A549 (cell line): ENCODE measurements at regions not wholly inside any gene's neighbourhood (a gene's known extent, or its start where the extent isn't known, plus 50 kb on each side); places are given as distances from the start of the nearest gene placed in this dataset.

ENCODE experiments used
- ATAC-seq, 2 experiments: fragments of 200-7000 bp in 1 of 2; fragments of >200 bp in 1 of 2; cut with Nextera tagmentation in 1 of 2; cut with Tn5 transposase in 1 of 2; 3 replicates each; pipeline versions ENCODE4 v1.8.0 to v1.9.1; 2018 to 2020; ENCODE audit warnings: mild to moderate bottlenecking in 1 of 2, moderate library complexity in 1 of 2
- CTCF ChIA-PET: fragments of 300-600 bp; sonication (Branson Sonifier 250); formaldehyde crosslinking; extraction: SDS; loops from one replicate; lab custom pipeline; 2021; ENCODE audit warnings: antibody characterized with exemption, inconsistent platforms; lab: Yijun Ruan, JAX
- POLR2A ChIA-PET: fragments of 350-600 bp; formaldehyde crosslinking; extraction: SDS; loops from one replicate; lab custom pipeline; 2021; ENCODE audit warnings: antibody characterized with exemption, inconsistent platforms; lab: Yijun Ruan, JAX
- DNase-seq, 2 experiments: peaks; one replicate each; pipeline versions ENCODE4 v3.0.0 to v3.0.0-alpha.2; 2011 to 2016; ENCODE audit warnings: low read depth in 1 of 2, low spot score in 1 of 2
- FAIRE-seq: peaks from 2 replicates; lab custom pipeline; 2011; peaks lifted over from hg19 to GRCh38; lab: Jason Lieb, UNC
- H3K27ac ChIP-seq, 2 experiments: fragments of >200 bp; sonication (Bioruptor Twin); formaldehyde crosslinking; 3 replicates each; pipeline ENCODE4 v1.5.1; 2016 to 2017
- H3K4me1 ChIP-seq: fragments of >200 bp; sonication (Bioruptor Twin); formaldehyde crosslinking; 3 replicates; pipeline ENCODE4 v1.6.1; 2016
- H3K4me2 ChIP-seq: fragments of >200 bp; sonication (Bioruptor Twin); formaldehyde crosslinking; 3 replicates; pipeline ENCODE4 v1.6.1; 2016
- H3K4me3 ChIP-seq: fragments of >200 bp; sonication (Bioruptor Twin); formaldehyde crosslinking; 3 replicates; pipeline ENCODE4 v1.5.1; 2016
- H3K9me3 ChIP-seq: fragments of >200 bp; sonication (Bioruptor Twin); formaldehyde crosslinking; 3 replicates; pipeline ENCODE4 v1.6.1; 2016
- CBX2 ChIP-seq: fragments of 200-600 bp; sonication (generic); IDR thresholded peaks from 2 replicates; pipeline ENCODE4 v1.6.1; 2016; ENCODE audit warnings: low read depth, mild to moderate bottlenecking, borderline replicate concordance
- CEBPB ChIP-seq, 2 experiments: fragments of >200 bp in 1 of 2; sonication (Bioruptor Twin) in 1 of 2; formaldehyde crosslinking in 1 of 2; IDR thresholded peaks; 2 replicates each; pipeline ENCODE4 v1.6.1; 2012 to 2016
- CHD2 ChIP-seq: fragments of 150-350 bp; IDR thresholded peaks from 2 replicates; pipeline ENCODE4 v1.6.1; 2014; ENCODE audit warnings: low read length; ENCODE audit not compliant: partially characterized antibody
- CHD4 ChIP-seq: fragments of 200-600 bp; sonication (generic); IDR thresholded peaks from 2 replicates; pipeline ENCODE4 v1.6.1; 2016; ENCODE audit warnings: antibody characterized with exemption, mild to moderate bottlenecking, borderline replicate concordance
- EHF ChIP-seq: fragments of 250-450 bp; sonication (Bioruptor Pico); IDR thresholded peaks from 2 replicates; pipeline ENCODE4 v1.5.0; 2020; ENCODE audit warnings: mild to moderate bottlenecking
- ESRRA ChIP-seq: fragments of 150-350 bp; IDR thresholded peaks from 2 replicates; pipeline ENCODE4 v1.6.1; 2014; ENCODE audit warnings: mild to moderate bottlenecking, low read length, borderline replicate concordance
- FOSL2 ChIP-seq, 2 experiments: fragments of 450-650 bp in 1 of 2; fragments of >200 bp in 1 of 2; sonication (Bioruptor Twin) in 1 of 2; formaldehyde crosslinking; IDR thresholded peaks; 2 replicates each; pipeline versions ENCODE4 v1.5.0 to v1.6.1; 2016 to 2020; ENCODE audit warnings: mild to moderate bottlenecking in 1 of 2, moderate library complexity in 1 of 2
- HDAC2 ChIP-seq: fragments of 200-600 bp; sonication (generic); IDR thresholded peaks from 2 replicates; pipeline ENCODE4 v1.6.1; 2016
- HEYL ChIP-seq: fragments of 250-450 bp; sonication (Bioruptor Pico); IDR thresholded peaks from 2 replicates; pipeline ENCODE4 v1.8.0; 2021; ENCODE audit warnings: mild to moderate bottlenecking, moderate library complexity
- JUN ChIP-seq, 2 experiments: fragments of >200 bp; sonication (Bioruptor Twin); formaldehyde crosslinking; IDR thresholded peaks; 2 replicates in 1 of 2; 3 replicates in 1 of 2; pipeline ENCODE4 v1.6.1; 2016 to 2017
- JUNB ChIP-seq: fragments of >200 bp; sonication (Bioruptor Twin); formaldehyde crosslinking; IDR thresholded peaks from 2 replicates; pipeline ENCODE4 v1.6.1; 2016
- KDM1A ChIP-seq: fragments of 200-600 bp; sonication (generic); IDR thresholded peaks from 2 replicates; pipeline ENCODE4 v1.6.1; 2016; ENCODE audit warnings: low read depth, mild to moderate bottlenecking
- NFE2L2 ChIP-seq: fragments of 150-350 bp; conservative IDR thresholded peaks from 2 replicates; pipeline ENCODE4 v1.6.1; 2014; ENCODE audit warnings: low read length
- NR3C1 ChIP-seq: fragments of >200 bp; sonication (Bioruptor Twin); formaldehyde crosslinking; IDR thresholded peaks from 3 replicates; pipeline ENCODE4 v1.6.1; 2017
- RAD21 ChIP-seq, 2 experiments: fragments of >200 bp in 1 of 2; sonication (Bioruptor Twin) in 1 of 2; formaldehyde crosslinking in 1 of 2; IDR thresholded peaks in 1 of 2; conservative IDR thresholded peaks in 1 of 2; 2 replicates in 1 of 2; 3 replicates in 1 of 2; pipeline ENCODE4 v1.6.1; 2012 to 2018; ENCODE audit warnings: inconsistent platforms in 1 of 2
- RARB ChIP-seq: fragments of 250-450 bp; sonication (Bioruptor Pico); IDR thresholded peaks from 2 replicates; pipeline ENCODE4 v1.8.0; 2021; ENCODE audit warnings: mild to moderate bottlenecking, moderate library complexity
- RNF2 ChIP-seq: fragments of 200-600 bp; sonication (generic); IDR thresholded peaks from 2 replicates; pipeline ENCODE4 v1.6.1; 2016; ENCODE audit warnings: low read depth, mild to moderate bottlenecking, antibody characterized with exemption, moderate library complexity, borderline replicate concordance
- TFCP2L1 ChIP-seq: fragments of 250-450 bp; sonication (Bioruptor Pico); IDR thresholded peaks from 2 replicates; pipeline ENCODE4 v1.5.0; 2021; ENCODE audit warnings: mild to moderate bottlenecking
- ZFP36 ChIP-seq: fragments of 450-650 bp; IDR thresholded peaks from 2 replicates; pipeline ENCODE4 v1.6.1; 2014; ENCODE audit warnings: borderline replicate concordance; ENCODE audit not compliant: partially characterized antibody
- ZNF302 ChIP-seq: fragments of 250-450 bp; sonication (Bioruptor Pico); IDR thresholded peaks from 2 replicates; pipeline ENCODE4 v1.9.0; 2021; ENCODE audit warnings: inconsistent platforms, mild to moderate bottlenecking, moderate library complexity
- ZSCAN20 ChIP-seq: fragments of 250-450 bp; sonication (Bioruptor Pico); IDR thresholded peaks from 2 replicates; pipeline ENCODE4 v1.8.0; 2022; ENCODE audit warnings: mild to moderate bottlenecking, moderate library complexity
- WGBS: methylation state at CpG from one replicate; pipeline ENCODE4 v1.1.6; 2017; ENCODE audit errors: missing lambda C conversion rate; 5-methylcytosine and 5-hydroxymethylcytosine counted together
- TF ChIP-seq, protein P1 (sequence below): fragments of 450-650 bp; IDR thresholded peaks from 2 replicates; pipeline ENCODE4 v1.6.1; 2014; ENCODE audit warnings: antibody characterized with exemption
- TF ChIP-seq, protein P2 (sequence below): fragments of >200 bp; sonication (Bioruptor Twin); formaldehyde crosslinking; IDR thresholded peaks from 3 replicates; pipeline ENCODE4 v1.5.1; 2016
- TF ChIP-seq, protein P3 (sequence below): fragments of >200 bp; sonication (Bioruptor Twin); formaldehyde crosslinking; IDR thresholded peaks from 2 replicates; pipeline ENCODE4 v1.6.1; 2016
- TF ChIP-seq, protein P4 (sequence below): IDR thresholded peaks from 2 replicates; pipeline ENCODE4 v1.6.1; 2012; ENCODE audit warnings: low read depth, borderline replicate concordance

DNA sequence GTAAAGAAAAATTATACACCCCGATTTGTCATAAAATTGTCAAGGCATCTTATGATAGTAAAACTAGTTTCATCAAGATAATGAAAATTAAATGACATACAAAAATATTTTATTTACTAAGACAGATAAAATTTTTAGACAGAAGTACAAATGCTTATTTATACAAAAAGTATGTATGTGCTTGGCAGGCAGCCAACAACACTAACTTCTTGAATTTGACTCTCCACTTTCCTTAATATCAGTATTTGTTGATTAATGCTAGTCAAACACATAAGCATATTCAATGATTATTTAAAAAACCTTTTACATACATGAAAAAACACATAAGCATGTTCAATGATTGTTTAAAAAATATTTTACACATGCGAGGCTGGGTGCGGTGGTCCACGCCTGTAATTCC lies 1079.9 kb upstream of the CDH6 start:
- WGBS: 84% methylated on average over 4 of the region's 4 CpGs

DNA sequence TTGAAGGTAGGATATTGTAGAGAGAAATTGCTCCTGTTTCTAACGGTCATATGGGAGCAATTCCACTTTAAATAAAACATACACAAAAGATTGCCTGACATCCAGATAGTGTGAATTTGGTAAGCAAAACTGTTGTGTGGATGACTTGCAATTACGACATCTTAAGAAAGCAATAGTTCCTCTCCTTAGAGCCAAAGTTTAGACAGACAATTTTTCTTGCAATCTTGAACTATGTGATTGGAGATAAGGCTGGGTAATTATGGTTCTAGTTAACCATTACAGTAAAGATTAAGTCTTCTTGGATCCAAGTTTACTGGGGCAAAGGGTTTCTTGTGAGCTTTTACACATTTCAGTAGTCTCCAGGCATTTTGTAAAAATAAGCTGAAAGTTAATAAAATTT lies 1080.6 kb upstream of the CDH6 start:
- FAIRE-seq (no peak), ATAC-seq (no peak), DNase-seq (no peak)
- ChIA-PET CTCF (no interaction called here), POLR2A (no interaction called here)
- H3K9me3 ChIP-seq: no peaks in the 10 kb centered on the region
- no peak overlapping the region for H3K4me2 ChIP-seq
- H3K4me3 ChIP-seq: no peak overlapping the region
- WGBS: 39% methylated on average over 2 of the region's 2 CpGs
- no peaks in the 10 kb centered on the region for H3K4me1 ChIP-seq
- no peak for TF ChIP-seq HEYL
- TF ChIP-seq NFE2L2: peak; percentile 61; the same call in 1 of the 2 replicates
- no peak overlapping the region for H3K27ac ChIP-seq

More for the DNA sequence above, 1079.9 kb upstream of the CDH6 start:
- POLR2A ChIA-PET: no interaction called here
- Histone ChIP-seq H3K4me2 (no peak overlapping the region), H3K9me3 (0 out of 3 replicates have a peak, but pooled peaks cover under 1% of the 10 kb centered on the region), H3K4me3 (no peak overlapping the region), H3K27ac (no peak overlapping the region), H3K4me1 (no peaks in the 10 kb centered on the region)
- DNase-seq: no peak
- TF ChIP-seq RNF2 (no peak), EHF (CRISPR knock-in tag) (no peak), ZFP36 (no peak), JUNB (no peak)
- TF ChIP-seq, protein P1, sequence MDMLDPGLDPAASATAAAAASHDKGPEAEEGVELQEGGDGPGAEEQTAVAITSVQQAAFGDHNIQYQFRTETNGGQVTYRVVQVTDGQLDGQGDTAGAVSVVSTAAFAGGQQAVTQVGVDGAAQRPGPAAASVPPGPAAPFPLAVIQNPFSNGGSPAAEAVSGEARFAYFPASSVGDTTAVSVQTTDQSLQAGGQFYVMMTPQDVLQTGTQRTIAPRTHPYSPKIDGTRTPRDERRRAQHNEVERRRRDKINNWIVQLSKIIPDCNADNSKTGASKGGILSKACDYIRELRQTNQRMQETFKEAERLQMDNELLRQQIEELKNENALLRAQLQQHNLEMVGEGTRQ: no peak
- ATAC-seq: no peak
- no peak for FAIRE-seq
- CTCF ChIA-PET: no interaction called here

DNA sequence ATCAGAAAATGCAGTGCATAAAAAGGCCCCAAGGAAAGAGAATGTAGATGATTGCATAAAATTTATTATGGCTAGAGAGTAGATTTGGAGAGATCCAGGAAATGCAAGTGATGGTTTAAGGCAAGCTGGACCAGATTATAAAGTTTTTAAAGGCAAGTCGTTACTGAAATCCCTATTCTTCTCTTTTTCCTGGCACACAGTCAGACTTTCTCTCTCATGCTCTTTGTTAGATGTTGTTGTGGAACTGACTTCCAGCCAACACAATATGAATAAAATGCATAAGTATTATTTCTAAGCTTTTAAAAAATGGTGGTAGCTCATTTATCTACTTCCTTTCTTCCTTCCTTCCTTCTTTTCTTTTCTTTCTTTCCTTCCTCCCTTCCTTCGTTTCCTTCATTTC lies 1085.4 kb upstream of the CDH6 start:
- ChIA-PET POLR2A (no interaction called here), CTCF (no interaction called here)
- Histone ChIP-seq H3K27ac (no peak overlapping the region), H3K9me3 (no peaks in the 10 kb centered on the region), H3K4me3 (no peak overlapping the region), H3K4me2 (no peak overlapping the region), H3K4me1 (peaks cover 6% of the 10 kb centered on the region)
- DNase-seq (no peak), FAIRE-seq (no peak), ATAC-seq (no peak)
- TF ChIP-seq KDM1A (no peak), ESRRA (no peak), JUNB (no peak), TFCP2L1 (CRISPR knock-in tag) (no peak), FOSL2 (IDR thresholded peaks at IDR 0.05) (no peak), FOSL2 (CRISPR knock-in tag; IDR thresholded peaks at IDR 0.05) (no peak), CBX2 (no peak)
- TF ChIP-seq, protein P2, sequence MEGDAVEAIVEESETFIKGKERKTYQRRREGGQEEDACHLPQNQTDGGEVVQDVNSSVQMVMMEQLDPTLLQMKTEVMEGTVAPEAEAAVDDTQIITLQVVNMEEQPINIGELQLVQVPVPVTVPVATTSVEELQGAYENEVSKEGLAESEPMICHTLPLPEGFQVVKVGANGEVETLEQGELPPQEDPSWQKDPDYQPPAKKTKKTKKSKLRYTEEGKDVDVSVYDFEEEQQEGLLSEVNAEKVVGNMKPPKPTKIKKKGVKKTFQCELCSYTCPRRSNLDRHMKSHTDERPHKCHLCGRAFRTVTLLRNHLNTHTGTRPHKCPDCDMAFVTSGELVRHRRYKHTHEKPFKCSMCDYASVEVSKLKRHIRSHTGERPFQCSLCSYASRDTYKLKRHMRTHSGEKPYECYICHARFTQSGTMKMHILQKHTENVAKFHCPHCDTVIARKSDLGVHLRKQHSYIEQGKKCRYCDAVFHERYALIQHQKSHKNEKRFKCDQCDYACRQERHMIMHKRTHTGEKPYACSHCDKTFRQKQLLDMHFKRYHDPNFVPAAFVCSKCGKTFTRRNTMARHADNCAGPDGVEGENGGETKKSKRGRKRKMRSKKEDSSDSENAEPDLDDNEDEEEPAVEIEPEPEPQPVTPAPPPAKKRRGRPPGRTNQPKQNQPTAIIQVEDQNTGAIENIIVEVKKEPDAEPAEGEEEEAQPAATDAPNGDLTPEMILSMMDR: no peak
- TF ChIP-seq, protein P3, sequence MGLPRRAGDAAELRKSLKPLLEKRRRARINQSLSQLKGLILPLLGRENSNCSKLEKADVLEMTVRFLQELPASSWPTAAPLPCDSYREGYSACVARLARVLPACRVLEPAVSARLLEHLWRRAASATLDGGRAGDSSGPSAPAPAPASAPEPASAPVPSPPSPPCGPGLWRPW: no peak
- WGBS: 41% methylated on average over 2 of the region's 2 CpGs

DNA sequence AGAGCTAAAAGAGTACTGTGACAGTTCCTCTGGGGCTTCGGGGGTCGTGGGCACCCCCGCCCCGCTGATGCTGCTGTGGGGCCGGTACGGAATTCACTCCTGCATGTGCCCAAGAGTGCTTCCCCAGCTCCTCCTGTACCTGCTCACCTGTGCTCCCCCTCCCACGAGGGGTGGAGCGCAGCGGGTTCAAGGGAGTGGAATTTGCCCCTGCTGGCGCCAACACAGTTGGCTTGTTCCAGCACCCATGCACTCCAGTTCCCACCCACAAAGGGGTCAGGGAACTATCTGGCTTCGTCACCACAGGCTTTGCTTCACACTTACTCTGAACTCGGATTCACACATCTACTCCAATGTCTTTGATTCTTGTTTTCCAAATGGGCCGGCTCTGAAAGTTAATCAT lies 1086.9 kb upstream of the CDH6 start:
- Histone ChIP-seq H3K27ac (no peak overlapping the region), H3K4me3 (no peak overlapping the region), H3K9me3 (no peaks in the 10 kb centered on the region), H3K4me1 (peaks cover 13% of the 10 kb centered on the region), H3K4me2 (no peak overlapping the region)
- ATAC-seq (no peak), DNase-seq (no peak), FAIRE-seq (no peak)
- ChIA-PET POLR2A (no interaction called here), CTCF (interaction anchor here (0.6 kb wide), 1 partner anchor 217 kb away, joined by 3 read pairs; no protein-coding TSS in a partner anchor)
- WGBS: 71% methylated on average over 12 of the region's 13 CpGs
- TF ChIP-seq RARB (CRISPR knock-in tag) (no peak), ZSCAN20 (CRISPR knock-in tag) (no peak), CHD4 (no peak), RAD21 (conservative IDR thresholded peaks at IDR 0.05 in 1 of 2, IDR thresholded peaks at IDR 0.05 in 1 of 2) (no peak), CEBPB (IDR thresholded peaks at IDR 0.05) (no peak), HDAC2 (no peak), JUN (IDR thresholded peaks at IDR 0.05) (no peak), NR3C1 (no peak), JUNB (no peak), CHD2 (no peak), ZNF302 (CRISPR knock-in tag) (no peak)
- TF ChIP-seq, protein P4, sequence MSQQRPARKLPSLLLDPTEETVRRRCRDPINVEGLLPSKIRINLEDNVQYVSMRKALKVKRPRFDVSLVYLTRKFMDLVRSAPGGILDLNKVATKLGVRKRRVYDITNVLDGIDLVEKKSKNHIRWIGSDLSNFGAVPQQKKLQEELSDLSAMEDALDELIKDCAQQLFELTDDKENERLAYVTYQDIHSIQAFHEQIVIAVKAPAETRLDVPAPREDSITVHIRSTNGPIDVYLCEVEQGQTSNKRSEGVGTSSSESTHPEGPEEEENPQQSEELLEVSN: no peak
